GM10266 (cell line): ENCODE measurements at regions not wholly inside any gene's neighbourhood (a gene's known extent, or its start where the extent isn't known, plus 50 kb on each side); places are given as distances from the start of the nearest gene placed in this dataset.

Experiments used
- DNase-seq: peaks from one replicate; pipeline ENCODE4 v3.0.0; 2012; ENCODE audit errors: extremely low spot score
- TF ChIP-seq, protein P1 (sequence below): IDR thresholded peaks from 2 replicates; pipeline ENCODE4 v1.5.1; 2012; ENCODE audit warnings: mild to moderate bottlenecking, low read depth; ENCODE audit not compliant: control insufficient read depth, insufficient read depth; ENCODE audit errors: missing control alignments

DNA sequence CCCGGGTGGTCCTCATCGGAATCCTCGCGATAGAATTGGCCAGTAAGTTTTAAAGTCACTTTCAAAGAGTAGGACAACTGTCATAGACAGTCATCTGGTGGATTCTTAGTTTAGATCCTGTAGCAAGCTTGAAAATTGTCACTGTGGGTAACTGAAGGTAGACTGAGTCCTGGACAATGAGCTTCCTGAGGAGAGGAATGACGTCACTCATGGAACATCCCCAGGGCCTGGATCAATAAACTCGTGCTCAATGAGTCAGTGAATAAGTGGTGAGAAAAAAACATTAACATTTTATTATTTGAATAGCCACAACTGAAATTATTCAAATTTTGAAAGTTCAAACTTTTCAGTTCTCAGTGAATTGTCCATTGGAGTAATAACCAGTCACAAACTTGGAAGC lies 101.4 kb upstream of the CXCR4 start:
- TF ChIP-seq, protein P1, sequence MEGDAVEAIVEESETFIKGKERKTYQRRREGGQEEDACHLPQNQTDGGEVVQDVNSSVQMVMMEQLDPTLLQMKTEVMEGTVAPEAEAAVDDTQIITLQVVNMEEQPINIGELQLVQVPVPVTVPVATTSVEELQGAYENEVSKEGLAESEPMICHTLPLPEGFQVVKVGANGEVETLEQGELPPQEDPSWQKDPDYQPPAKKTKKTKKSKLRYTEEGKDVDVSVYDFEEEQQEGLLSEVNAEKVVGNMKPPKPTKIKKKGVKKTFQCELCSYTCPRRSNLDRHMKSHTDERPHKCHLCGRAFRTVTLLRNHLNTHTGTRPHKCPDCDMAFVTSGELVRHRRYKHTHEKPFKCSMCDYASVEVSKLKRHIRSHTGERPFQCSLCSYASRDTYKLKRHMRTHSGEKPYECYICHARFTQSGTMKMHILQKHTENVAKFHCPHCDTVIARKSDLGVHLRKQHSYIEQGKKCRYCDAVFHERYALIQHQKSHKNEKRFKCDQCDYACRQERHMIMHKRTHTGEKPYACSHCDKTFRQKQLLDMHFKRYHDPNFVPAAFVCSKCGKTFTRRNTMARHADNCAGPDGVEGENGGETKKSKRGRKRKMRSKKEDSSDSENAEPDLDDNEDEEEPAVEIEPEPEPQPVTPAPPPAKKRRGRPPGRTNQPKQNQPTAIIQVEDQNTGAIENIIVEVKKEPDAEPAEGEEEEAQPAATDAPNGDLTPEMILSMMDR = no peak
- no peak for DNase-seq

DNA sequence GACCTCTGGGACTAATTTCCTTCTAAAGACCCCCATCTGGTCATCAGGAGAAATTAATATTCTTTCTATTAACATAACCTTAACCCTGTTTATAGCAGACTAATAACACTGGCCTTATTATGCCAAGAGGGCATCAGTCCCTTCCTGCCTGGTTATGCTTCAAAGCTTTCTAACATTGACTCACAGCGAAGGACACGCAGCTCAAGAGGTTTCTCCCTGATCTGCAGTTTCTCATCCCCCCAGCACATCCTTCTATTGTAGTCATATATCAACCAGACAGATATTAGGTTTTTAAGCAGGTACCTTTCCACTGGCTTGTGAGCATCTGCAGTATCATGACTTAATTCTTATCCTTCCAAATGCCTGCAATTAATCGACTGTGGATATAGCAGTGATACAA lies 100.0 kb upstream of the CXCR4 start:
- TF ChIP-seq, protein P1 = no peak

DNA sequence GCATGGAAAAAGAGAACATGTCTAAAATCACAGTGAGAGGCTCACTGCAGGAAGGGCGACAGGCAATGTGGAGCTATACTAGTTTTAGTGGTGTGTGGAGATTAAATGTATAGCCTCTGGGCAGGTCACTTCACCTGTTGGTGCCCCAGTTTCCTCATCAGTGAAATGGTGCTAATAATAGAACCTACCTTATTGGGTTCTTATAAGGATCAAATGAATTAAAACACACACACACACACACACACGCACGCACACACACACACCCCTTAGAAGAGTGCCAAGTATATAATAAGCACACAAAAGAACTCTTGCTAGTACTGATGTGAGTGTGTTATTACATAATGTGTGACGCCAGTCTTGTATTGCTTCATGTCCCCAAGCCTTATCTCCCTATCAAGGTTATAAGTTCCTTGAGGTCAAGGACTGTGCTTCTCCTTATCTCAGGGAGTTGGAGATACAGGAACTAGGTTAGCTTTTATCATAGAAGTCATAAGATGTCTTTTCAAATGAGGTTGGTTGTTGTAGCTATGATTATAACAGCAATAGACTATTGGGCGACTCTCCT lies 98.0 kb upstream of the CXCR4 start:
- DNase-seq = no peak
- TF ChIP-seq, protein P1 = no peak

More for the DNA sequence above, 100.0 kb upstream of the CXCR4 start:
- no peak for DNase-seq

DNA sequence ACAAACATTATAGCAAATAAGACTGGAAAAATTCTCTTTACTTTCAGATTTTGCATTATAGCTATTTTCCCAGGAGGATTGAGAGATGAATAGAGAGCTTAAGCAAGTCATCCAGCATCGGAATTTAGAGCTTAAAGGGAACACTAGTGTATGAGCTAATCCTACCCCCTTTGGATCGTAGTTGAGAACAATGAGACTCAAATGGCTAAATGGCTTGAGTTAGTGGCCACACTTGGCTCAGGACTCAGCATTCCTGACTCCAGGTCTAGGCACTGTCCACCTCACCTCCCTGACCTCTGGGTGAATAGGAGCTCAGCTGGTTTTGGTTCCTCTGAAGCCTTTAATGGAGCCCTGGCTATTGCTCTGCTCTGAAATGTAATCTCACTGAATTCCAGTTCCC lies 97.5 kb upstream of the CXCR4 start:
- TF ChIP-seq, protein P1 = no peak

DNA sequence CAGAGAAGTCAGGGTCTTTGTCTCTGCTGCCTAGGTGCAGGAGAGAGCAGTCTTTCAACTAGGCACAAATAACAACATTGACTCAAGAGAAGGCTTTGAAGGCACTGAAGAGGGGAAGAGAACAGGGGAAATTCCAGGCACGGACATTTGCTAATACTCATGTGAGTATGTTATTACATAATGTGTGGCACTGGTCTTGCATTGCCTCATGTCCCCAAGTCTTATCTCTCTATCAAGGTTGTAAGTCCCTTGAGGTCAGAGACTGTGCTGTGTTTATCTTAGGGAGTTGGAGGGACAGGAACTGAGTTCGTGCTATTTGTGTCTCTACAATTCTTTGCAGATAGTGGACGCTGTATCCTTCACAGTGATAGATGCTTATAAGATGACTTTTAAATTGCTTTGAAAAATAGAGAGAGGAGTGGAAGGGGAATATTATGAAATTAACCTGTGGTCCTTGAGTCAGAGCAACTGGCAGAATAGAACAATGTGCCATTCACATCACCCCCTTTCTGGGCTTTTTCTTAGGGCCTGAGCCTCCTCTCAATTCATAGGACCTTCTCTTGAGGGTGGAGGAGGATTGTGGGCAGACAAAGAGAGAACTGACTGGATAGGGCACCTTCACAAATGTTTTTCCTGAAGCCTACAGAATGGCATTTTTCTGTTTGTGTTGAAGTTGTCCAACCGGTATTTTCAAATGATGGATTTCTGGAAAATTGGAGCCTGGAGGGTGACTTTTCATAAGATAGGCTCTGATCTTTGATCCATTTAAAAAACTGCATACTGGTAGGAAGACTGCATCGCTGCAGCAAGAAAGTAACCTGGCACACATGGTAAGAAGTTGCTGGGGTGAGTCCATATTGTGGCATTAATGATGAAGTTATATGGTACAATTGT lies 96.6 kb upstream of the CXCR4 start:
- TF ChIP-seq, protein P1 = no peak
- DNase-seq = no peak

More for the DNA sequence above, 97.5 kb upstream of the CXCR4 start:
- no peak for DNase-seq

DNA sequence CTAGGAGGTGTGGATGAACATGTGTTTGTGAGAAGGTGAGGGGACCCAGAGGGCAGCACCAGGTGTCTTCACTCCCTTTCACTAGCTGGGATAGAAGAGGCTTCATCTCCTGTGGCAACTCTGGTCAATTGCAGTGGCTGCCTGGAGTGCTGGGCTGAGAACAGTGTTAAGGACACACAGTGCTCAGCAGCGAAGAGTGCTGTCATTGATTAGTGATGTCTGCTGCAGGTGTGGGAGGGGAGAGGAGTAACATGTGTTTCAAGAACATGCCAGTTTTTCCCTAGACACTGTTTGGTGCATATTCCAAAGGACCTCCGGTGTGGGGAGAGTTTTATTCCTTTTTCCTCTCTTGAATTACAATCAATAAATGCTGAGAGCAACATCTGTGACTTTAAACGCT lies 95.9 kb upstream of the CXCR4 start:
- DNase-seq = no peak
- TF ChIP-seq, protein P1 = no peak
